Islet of Langerhans (tissue), 1 donor: ENCODE measurements at regions not wholly inside any gene's neighbourhood (a gene's known extent, or its start where the extent isn't known, plus 50 kb on each side); places are given as distances from the start of the nearest gene placed in this dataset.

Source experiments
- FAIRE-seq: peaks from one replicate; lab custom pipeline; 2011; peaks lifted over from hg19 to GRCh38; lab: Jason Lieb, UNC

GRCh38 chr13:99911965-99912566 is 59.5 kb downstream of the ZIC5 start:
- no peak for FAIRE-seq

- no peak for FAIRE-seq
Measured at GRCh38 chr13:99911069-99911964, 60.2 kb downstream of the ZIC5 start.

DNA sequence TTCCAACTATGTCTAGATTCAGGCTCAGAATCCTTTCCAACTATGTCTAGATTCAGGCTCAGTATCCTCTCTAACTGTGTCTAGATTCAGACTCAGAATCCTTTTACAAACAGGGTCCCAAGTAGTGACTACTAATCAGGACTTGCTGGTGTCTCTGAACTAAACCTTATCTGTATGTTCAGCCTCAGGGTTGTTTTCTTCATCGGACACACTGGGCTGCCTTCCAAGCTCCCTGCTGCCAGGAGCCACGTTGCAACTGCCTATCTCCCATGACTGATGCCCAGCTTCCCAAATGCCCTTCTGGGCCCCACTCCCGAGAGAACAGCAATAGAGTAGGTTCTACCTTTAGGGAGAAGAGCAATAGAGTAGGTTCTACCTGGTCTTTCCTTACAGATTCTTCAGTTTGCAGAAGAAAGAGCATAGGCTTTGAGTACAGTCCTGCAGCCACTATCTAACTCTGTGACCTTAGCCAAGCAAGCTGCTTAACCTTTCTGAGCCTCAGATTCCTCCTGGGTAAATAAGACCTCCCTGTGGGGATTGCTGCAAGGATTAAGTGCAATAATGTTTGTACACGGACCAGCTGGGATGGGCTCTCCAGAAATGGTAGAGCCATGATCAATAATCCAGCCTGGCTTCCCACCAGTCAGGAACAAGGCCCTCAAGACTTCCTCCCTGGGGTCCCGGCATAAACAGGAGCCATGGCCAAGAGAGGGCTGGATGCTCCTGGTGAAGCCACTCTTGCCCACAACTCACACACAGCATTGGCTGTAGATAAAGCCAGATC is 61.5 kb downstream of the ZIC5 start:
- no peak for FAIRE-seq

GRCh38 chr13:99909097-99909835 is 62.3 kb downstream of the ZIC5 start:
- no peak for FAIRE-seq

GRCh38 chr13:99908140-99908803 is 63.3 kb downstream of the ZIC5 start:
- FAIRE-seq, result no peak

DNA sequence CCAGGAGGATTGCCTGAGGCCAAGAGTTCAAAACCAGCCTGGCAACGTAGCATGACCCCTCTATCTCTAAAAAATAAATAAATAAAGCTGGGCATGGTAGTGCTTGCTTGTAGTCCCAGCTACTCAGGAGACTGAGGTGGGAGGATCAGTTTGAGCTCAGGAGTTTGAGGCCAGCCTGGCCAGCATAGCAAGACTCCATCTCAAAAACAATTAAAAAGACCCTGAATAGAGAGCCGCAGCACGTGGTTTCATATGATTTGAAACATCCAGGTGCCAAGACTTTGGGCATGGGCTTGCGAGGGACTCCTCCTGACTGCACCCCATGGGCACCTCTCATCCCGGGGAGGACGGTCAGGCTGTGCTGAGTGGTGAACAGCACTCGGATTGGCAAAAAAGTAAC is 63.9 kb downstream of the ZIC5 start:
- FAIRE-seq, result no peak

- FAIRE-seq, result no peak
Measured at GRCh38 chr13:99907038-99907437, 64.5 kb downstream of the ZIC5 start.

GRCh38 chr13:99905814-99906213 is 65.8 kb downstream of the ZIC5 start:
- FAIRE-seq, result no peak

- no peak for FAIRE-seq
Measured at GRCh38 chr13:99905224-99905623, 66.3 kb downstream of the ZIC5 start.

GRCh38 chr13:99903140-99903539 is 68.4 kb downstream of the ZIC5 start:
- no peak for FAIRE-seq

- FAIRE-seq, result no peak
Measured at GRCh38 chr13:99902657-99903056, 68.9 kb downstream of the ZIC5 start.

GRCh38 chr13:99900960-99901359 is 70.6 kb downstream of the ZIC5 start:
- FAIRE-seq, result no peak

DNA sequence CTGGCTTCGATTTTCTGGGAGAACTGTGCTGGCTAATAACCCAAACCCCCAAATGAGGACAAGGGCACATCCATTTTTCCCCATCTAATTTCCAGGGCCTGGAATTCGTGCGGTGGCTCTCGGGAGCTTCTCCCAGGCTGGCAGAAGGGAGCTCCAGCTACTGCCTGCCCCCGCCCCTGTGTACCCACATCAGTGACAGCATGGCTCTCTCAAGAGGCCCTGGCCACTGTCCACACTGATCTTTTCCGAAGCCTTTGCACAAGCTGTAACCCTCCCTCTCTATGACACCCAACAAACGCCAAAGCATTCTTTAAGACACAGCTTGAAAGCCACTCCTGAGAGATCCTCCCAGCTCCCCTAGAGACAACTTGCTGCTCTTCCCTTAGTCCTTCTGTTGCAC is 73.1 kb downstream of the ZIC5 start:
- FAIRE-seq, result no peak

GRCh38 chr13:99897076-99897440 is 74.5 kb downstream of the ZIC5 start:
- no peak for FAIRE-seq

DNA sequence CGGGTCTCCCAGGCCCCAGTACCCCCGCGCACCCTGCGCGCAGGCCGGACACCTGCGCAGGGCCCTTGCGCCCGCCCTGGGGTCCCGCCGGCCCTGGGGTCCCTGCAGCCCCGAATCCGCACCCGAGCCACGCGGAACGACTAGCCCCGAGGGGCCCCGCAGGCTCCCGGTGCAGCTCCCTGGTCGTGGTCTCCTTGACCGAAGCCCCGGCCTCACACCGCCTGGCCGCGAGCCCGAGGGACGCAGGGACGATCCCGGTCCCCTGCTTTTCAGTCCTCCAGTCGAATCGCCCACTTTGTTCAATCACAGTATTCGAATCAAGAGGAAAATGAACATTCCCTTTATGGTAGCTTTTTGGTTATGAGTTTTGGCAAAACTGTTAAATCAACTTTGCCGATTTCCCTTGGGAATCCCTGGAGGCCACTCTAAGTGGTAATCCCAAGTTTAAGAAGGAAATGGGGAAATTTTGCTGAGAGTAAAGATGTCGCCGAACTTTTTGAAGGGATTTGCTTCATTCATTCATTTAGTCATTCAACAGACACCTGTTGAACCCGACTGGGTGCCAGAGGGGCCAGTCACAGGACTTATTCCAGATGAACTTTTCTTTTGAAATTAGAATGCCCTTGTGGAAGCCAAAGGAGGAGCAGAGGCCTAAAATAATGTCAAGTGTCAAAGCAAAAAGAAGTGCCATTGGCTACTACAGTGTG is 75.0 kb downstream of the ZIC5 start:
- FAIRE-seq, result no peak

DNA sequence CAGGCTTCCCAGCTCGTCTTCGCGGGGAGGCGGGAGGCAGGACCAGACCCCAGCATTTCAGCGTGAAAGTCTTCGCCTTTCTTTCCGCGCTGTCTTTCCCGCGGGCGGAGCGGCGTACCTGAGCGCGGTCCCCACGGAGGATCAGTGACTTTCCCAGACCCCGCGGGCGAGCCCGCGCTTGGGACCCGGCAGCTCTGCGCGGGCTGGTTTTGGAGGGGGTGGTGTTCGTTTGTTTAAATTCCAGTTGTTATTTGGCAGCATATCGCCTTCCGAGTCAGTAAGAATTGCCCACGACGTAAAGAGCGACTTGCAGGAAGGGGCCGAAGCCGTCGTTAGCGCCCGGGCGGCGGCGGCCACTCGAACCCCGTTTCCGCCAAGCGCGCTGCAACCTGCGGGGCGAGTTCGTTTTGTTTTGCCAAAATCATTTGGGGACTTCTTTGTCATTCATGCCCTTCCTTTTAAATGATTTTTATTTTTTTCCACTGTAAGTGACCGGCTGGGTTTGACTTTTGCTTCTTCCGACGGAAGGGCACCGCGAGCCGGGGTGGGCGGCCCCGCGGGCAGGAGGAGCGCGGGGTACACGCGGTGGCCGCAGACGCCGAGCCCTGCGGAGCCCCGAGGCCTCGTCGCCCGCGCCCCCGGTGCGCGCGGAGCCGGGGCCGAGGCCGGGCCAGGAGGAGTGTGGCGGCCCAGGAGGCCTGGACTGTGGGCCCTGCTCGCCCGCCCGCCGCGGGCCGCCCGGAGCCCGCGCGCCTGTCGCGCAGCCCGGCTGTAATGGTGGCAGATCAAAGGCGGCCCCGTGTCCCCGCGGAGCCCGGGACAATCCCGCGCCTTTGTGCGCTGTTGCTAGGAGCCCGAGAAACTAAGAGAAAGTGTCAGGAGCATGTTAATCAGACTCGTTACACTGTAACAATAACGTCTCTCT is 75.9 kb downstream of the ZIC5 start:
- no peak for FAIRE-seq

DNA sequence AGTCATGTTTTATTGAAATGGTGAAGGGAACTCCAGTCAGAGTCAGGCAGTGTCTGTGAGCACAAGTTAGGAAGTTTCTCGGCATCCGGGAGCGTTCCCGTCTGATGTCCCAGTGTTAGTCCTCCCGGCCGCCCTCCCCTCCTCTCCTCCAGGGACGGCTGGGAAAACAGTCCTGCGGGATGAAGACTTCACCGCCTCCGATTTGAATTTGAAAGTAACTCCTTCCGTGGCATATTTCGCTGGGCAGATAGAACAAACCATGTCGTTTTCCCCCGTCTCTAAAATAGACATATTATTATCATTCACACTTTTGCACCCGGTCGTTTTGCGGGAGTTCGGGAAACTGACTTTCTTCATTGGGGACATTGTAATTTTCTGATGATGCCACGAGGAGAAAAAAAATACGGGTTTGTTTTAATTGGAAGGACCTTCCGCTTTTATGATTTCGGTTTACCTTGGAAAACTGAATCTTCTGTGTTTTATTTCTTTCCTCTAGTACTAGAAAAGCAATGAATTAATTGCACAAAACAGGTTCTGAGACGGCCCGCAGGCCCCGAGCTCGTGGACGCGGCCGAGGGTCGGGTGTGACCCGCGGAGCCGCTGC is 76.6 kb downstream of the ZIC5 start:
- no peak for FAIRE-seq

DNA sequence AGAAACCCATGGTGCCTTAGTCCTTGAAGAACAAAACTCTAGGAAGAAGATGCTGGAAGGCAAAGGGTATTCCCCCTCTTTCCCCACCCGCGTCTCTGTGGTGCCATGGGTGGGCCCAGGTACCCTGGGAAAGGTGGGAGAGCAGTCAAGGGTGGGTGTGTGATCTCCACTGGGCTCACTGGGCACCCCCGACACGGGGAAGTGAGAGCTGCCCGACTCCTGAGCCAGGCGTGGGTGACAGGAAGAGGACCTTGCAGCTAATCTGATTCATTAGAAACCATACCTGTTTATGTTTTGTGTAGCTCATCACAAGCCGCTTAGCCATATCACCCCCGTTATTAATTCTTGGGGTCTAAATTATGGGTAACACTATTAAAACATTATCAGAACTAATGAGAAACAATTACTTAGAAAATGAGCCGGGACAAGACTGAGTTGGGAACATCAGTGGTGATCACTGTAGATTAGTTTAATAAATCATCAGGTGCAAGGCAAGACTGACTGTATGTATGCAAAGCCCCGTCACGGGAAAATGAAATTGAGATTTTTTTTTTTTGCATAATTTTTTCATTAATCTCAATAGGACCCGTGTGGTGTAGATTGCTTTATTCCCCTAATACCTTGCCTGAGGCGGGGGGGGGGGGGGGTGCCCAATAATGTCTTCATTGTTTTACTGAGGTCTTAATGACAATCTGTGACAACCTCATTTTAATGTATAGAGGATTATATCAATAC is 77.3 kb downstream of the ZIC5 start:
- FAIRE-seq, result no peak

DNA sequence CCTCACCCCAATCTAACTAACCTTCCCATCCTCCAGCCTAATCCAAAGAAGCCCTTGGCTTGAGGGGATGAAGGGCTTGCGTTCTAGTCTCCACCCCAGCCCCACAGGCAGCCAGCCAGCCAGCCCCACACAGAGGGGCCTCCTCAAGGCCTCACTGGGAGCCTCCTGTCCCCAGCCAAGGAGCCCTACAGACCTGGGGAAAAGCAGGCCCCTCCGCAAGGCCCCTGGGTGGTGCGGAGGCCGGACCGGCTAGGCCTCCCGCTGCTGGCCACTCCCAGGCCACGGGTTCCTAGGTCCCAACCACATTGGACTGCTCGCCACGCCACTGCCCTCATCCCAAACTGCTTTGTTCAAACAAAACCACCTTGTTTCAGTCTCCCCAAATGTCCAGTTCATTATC is 78.0 kb downstream of the ZIC5 start:
- no peak for FAIRE-seq
